ENCODE measurements at regions not wholly inside any gene's neighbourhood (a gene's known extent, or its start where the extent isn't known, plus 50 kb on each side); places are given as distances from the start of the nearest gene placed in this dataset.

DNA sequence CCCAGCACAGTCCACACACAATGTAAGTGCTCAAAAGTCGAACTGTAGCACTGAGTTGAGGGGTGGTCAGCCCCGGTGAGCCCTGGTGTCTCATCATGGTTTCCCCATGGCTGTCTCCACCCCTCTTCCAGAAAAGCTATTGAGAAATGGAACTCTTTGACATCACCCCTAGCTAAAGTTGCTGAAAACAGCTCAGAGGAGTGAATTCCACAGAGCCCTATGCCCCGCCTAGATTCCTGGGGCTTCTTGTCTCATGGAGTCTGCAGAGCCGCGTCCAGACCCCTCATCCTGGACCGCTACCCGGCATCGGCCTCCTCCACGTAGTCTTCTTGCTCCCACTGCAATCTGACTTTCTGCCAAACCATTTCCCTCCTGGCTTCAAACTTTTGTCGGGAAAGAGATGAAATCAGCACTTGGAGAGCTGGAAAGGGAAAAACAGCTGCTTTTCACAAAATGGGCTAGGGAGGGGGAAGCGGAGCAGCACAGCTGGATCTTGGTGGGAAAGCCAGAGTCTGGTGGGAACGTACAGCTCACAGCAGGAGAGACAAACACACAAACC, 132.2 kb downstream of the SNX5 start:
- BruUV-seq (replicated peaks), result no TSS peak
- ATAC-seq (no peak), DNase-seq (ENCODE audit: low read depth, low spot score) (no peak)
- Histone ChIP-seq H3K79me2 (ENCODE audit: insufficient read depth, low read length) (0 out of 2 replicates have a peak, but pooled peaks cover 3% of the 10 kb centered on the region), H3K4me1 (ENCODE audit: control insufficient read depth in 1 of 2, insufficient read depth in 2 of 2, low read length in 2 of 2) (peaks cover 39 to 51% of the 10 kb centered on the region in 2 experiments), H3K27me3 (ENCODE audit: insufficient read depth, low read length) (no peaks in the 10 kb centered on the region), H3K36me3 (ENCODE audit: control insufficient read depth in 1 of 2, insufficient read depth in 2 of 2, low read length in 2 of 2) (0 out of 4 replicates have a peak, but pooled peaks cover 0 to 6% of the 10 kb centered on the region in 2 experiments), H4K20me1 (ENCODE audit: insufficient read depth) (no peaks in the 10 kb centered on the region), H3K9me3 (ENCODE audit: control insufficient read depth in 1 of 2, insufficient read depth in 1 of 2, low read depth in 1 of 2, low read length in 2 of 2) (peaks cover 0 to 10% of the 10 kb centered on the region in 2 experiments; a peak in 1 of 4 replicates), H3K9me2 (ENCODE audit: insufficient read depth) (no peaks in the 10 kb centered on the region), H3K27ac (ENCODE audit: low read depth, low read length) (peak overlapping the region; percentile 49; the same call in 1 of the 2 replicates), H2AFZ (ENCODE audit: low read depth, low read length, poor library complexity, severe bottlenecking) (no peak overlapping the region), H3K9ac (ENCODE audit: low read length) (no peak overlapping the region), H3K4me3 (replicated peaks in 1 of 2; ENCODE audit: low read depth in 1 of 2, low read length in 2 of 2) (no peak overlapping the region), H3K4me2 (ENCODE audit: low read length) (peak overlapping the region; percentile 65)
- ChIA-PET POLR2A (interaction anchor here (0.7 to 0.9 kb wide), 2 partner anchors 14 to 553 kb away, joined by 3 read pairs; no protein-coding TSS in a partner anchor), CTCF (no interaction called here), RAD21 (ENCODE audit: low non-redundant PET in 1 of 2, low total read pairs in 2 of 2, uncharacterized antibody in 2 of 2, unreplicated experiment in 2 of 2) (no interaction called here)
- intact Hi-C loops (cut with micrococcal nuclease), result no loop called here
- TF ChIP-seq CEBPB (IDR thresholded peaks at IDR 0.05; ENCODE audit: low read depth), result no peak
- no peak for TF ChIP-seq EZH2phosphoT487 (IDR thresholded peaks at IDR 0.05; ENCODE audit: borderline replicate concordance)
- TF ChIP-seq ZFX (IDR thresholded peaks at IDR 0.05), result no peak
- TF ChIP-seq, protein P1, sequence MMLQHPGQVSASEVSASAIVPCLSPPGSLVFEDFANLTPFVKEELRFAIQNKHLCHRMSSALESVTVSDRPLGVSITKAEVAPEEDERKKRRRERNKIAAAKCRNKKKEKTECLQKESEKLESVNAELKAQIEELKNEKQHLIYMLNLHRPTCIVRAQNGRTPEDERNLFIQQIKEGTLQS (IDR thresholded peaks at IDR 0.05), result no peak
- TF ChIP-seq FOSL1 (IDR thresholded peaks at IDR 0.05; ENCODE audit: low read depth), result no peak
- no peak for TF ChIP-seq EZH2 (IDR thresholded peaks at IDR 0.05)
- TF ChIP-seq EGR1 (IDR thresholded peaks at IDR 0.05; ENCODE audit: low read depth), result no peak

- Histone ChIP-seq H4K20me1 (ENCODE audit: insufficient read depth) (no peaks in the 10 kb centered on the region), H3K9me2 (ENCODE audit: insufficient read depth) (no peaks in the 10 kb centered on the region), H3K4me1 (ENCODE audit: control insufficient read depth in 1 of 2, insufficient read depth in 2 of 2, low read length in 2 of 2) (peaks cover 34 to 46% of the 10 kb centered on the region in 2 experiments), H3K27ac (ENCODE audit: low read depth, low read length) (peak overlapping the region; percentile 49), H3K79me2 (ENCODE audit: insufficient read depth, low read length) (no peaks in the 10 kb centered on the region), H3K9ac (ENCODE audit: low read length) (0 out of 2 replicates have a peak overlapping the region, but pooled peaks have one; percentile 42), H3K27me3 (ENCODE audit: insufficient read depth, low read length) (no peaks in the 10 kb centered on the region), H3K4me3 (replicated peaks in 1 of 2; ENCODE audit: low read depth in 1 of 2, low read length in 2 of 2) (0 out of 4 replicates have a peak overlapping the region, but pooled peaks of 1 of the 2 experiments have one; percentile 28), H3K9me3 (ENCODE audit: control insufficient read depth in 1 of 2, insufficient read depth in 1 of 2, low read depth in 1 of 2, low read length in 2 of 2) (peaks cover 0 to 8% of the 10 kb centered on the region in 2 experiments; a peak in 1 of 4 replicates), H3K36me3 (ENCODE audit: control insufficient read depth in 1 of 2, insufficient read depth in 2 of 2, low read length in 2 of 2) (0 out of 4 replicates have a peak, but pooled peaks cover 0 to 4% of the 10 kb centered on the region in 2 experiments), H2AFZ (ENCODE audit: low read depth, low read length, poor library complexity, severe bottlenecking) (no peak overlapping the region), H3K4me2 (ENCODE audit: low read length) (peak overlapping the region; percentile 65)
- DNase-seq (ENCODE audit: low read depth, low spot score) (no peak), ATAC-seq (no peak)
- no TSS peak for BruUV-seq (replicated peaks)
- intact Hi-C loops (cut with micrococcal nuclease), result no loop called here
- TF ChIP-seq EGR1 (IDR thresholded peaks at IDR 0.05; ENCODE audit: low read depth) (no peak), TCF7L2 (IDR thresholded peaks at IDR 0.05; ENCODE audit: borderline replicate concordance, extremely low read depth, insufficient read depth, insufficient read length) (no peak), SP1 (IDR thresholded peaks at IDR 0.05; ENCODE audit: low read depth) (no peak), FOSL1 (IDR thresholded peaks at IDR 0.05; ENCODE audit: low read depth) (no peak), RAD21 (IDR thresholded peaks at IDR 0.05; ENCODE audit: low read depth) (no peak), POLR2A (IDR thresholded peaks at IDR 0.05; ENCODE audit: borderline replicate concordance, extremely low read depth, insufficient read depth, insufficient read length) (no peak), JUND (IDR thresholded peaks at IDR 0.05) (no peak)
- TF ChIP-seq, protein P2, sequence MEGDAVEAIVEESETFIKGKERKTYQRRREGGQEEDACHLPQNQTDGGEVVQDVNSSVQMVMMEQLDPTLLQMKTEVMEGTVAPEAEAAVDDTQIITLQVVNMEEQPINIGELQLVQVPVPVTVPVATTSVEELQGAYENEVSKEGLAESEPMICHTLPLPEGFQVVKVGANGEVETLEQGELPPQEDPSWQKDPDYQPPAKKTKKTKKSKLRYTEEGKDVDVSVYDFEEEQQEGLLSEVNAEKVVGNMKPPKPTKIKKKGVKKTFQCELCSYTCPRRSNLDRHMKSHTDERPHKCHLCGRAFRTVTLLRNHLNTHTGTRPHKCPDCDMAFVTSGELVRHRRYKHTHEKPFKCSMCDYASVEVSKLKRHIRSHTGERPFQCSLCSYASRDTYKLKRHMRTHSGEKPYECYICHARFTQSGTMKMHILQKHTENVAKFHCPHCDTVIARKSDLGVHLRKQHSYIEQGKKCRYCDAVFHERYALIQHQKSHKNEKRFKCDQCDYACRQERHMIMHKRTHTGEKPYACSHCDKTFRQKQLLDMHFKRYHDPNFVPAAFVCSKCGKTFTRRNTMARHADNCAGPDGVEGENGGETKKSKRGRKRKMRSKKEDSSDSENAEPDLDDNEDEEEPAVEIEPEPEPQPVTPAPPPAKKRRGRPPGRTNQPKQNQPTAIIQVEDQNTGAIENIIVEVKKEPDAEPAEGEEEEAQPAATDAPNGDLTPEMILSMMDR (IDR thresholded peaks at IDR 0.05 in 2 of 3, conservative IDR thresholded peaks at IDR 0.05 in 1 of 3; ENCODE audit: borderline replicate concordance in 1 of 3, insufficient read depth in 1 of 3, low read depth in 2 of 3, low read length in 2 of 3), result no peak
- RAD21 ChIA-PET (ENCODE audit: low non-redundant PET in 1 of 2, low total read pairs in 2 of 2, uncharacterized antibody in 2 of 2, unreplicated experiment in 2 of 2), result no interaction called here
- CTCF ChIA-PET, result no interaction called here
- POLR2A ChIA-PET, result interaction anchor here (0.7 to 0.9 kb wide), 2 partner anchors 15 to 553 kb away, joined by 3 read pairs; no protein-coding TSS in a partner anchor
These were observed 132.7 kb downstream of the SNX5 start for GRCh38 chr20:17835934-17836300.

Data from HCT116 (cell line).